Effector CD8-positive, alpha-beta T cell (primary cell): ENCODE measurements at regions not wholly inside any gene's neighbourhood (a gene's known extent, or its start where the extent isn't known, plus 50 kb on each side); places are given as distances from the start of the nearest gene placed in this dataset.

ENCODE experiments used
- DNase-seq: peaks from one replicate; lab custom pipeline; 2025; lab: John Stamatoyannopoulos, UW

DNA sequence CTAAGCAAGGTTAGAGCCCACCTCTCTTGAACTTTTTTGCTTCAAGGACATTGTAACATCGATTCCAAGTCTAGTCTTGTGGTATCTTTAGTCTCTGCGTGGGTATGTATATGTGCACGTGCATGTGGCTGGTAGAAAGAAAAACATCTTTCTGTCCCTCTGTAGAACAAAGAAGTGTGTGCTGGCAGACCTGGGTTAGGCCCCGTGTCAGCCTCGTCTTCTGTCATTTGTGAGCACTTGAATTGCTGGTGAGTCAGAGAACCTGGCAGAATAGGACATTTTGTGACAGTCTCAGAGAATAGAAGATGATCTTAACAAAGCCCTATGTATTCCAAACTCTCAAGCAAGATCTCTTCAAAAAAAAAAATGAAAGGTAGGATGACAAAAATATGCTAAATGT is 102.2 kb upstream of the ATP10A start:
- DNase-seq, result no peak

DNA sequence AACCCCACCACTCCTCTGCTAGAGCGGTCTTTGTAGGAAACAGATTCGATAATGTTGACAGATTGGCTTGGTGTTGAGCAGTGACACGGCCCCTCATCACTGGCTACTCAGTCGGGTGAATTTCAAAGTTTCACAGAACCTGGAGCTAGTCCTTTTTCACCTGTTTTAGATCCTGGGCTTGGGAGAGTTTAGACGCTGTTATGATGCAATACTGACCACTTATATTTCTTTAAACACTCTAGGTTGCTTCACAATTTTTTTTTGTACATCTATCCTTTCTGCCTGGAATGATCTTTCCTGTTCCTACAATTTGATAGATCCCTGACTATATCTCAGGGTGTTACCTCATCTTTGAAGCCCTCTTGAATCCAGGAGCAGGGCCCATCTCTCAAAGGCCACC is 97.1 kb upstream of the ATP10A start:
- DNase-seq, result no peak

DNA sequence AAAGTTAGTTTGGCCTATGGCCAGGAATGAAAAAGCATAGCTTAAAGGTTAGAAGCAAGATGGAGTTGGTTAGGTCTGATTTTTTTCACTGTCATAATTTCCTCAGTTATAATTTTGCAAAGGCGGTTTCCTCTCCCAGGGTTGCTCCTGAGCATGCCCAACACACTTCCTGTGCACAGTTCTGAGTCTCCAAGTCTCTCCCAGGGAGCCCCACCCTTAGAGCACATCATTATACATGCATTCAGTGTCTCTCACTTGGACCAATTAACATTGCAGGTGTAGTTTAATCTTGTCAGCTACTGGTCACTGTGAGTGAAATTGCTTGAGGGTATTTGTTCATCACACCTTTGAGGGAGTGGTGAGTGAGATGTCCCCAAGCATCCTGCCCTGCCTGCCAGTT is 96.0 kb upstream of the ATP10A start:
- no peak for DNase-seq

DNA sequence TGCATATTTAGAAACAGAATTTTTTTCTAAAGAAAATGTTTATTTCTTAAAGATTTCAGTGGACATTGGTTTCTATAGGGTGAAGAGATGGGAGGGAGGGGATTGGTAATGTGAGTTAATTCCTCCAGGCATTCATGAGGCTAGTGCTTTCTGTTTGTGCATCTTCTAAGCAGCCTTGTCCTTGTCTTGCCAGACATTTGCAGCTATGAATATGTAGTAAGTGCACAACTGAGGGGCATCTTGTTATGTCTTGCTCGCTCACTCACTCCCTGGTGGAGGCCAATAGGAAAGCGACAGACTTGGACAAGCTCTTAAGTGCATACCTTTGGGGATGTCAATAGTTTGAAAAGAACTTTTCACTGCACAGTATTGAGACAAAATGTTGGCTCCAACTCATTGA is 92.5 kb upstream of the ATP10A start:
- DNase-seq, result no peak

DNA sequence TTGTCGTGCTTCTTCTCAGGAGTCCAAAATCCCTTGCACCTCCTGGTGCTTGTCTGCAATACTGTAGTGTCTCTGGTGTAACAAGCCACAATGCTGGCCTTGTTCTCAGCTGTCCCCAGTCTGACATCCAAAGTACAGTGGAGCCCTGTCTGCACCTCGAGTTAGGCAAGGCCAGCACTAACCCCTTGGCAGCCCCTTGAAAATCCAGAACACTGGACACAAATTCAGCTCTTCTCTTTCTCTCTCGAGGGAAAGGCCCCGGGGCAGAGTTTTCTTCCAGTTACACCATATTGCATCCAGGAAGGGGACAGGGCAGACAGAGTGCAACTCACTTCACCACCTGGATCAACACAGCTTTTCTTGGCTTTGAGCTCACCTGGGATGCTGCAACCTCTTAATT is 91.3 kb upstream of the ATP10A start:
- no peak for DNase-seq

DNA sequence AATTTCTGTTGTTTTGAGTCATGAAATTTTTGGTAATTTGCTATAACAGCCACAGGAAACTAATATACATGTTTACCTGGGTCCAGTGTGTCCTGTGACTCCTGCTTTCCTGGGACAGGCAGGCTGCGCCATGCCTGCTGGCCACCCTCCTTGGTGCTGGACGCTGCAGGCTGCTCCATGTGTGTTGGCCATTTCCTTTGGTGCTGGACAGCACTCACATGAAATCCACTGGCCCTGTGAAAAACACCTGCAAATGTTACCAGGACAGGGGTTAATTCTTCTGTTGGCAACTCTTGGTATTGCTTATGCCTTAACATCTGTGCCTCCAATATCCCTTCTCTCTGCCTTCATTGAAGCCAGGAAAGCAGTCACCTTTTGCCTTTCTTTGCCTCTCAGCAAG is 86.9 kb upstream of the ATP10A start:
- DNase-seq, result no peak

DNA sequence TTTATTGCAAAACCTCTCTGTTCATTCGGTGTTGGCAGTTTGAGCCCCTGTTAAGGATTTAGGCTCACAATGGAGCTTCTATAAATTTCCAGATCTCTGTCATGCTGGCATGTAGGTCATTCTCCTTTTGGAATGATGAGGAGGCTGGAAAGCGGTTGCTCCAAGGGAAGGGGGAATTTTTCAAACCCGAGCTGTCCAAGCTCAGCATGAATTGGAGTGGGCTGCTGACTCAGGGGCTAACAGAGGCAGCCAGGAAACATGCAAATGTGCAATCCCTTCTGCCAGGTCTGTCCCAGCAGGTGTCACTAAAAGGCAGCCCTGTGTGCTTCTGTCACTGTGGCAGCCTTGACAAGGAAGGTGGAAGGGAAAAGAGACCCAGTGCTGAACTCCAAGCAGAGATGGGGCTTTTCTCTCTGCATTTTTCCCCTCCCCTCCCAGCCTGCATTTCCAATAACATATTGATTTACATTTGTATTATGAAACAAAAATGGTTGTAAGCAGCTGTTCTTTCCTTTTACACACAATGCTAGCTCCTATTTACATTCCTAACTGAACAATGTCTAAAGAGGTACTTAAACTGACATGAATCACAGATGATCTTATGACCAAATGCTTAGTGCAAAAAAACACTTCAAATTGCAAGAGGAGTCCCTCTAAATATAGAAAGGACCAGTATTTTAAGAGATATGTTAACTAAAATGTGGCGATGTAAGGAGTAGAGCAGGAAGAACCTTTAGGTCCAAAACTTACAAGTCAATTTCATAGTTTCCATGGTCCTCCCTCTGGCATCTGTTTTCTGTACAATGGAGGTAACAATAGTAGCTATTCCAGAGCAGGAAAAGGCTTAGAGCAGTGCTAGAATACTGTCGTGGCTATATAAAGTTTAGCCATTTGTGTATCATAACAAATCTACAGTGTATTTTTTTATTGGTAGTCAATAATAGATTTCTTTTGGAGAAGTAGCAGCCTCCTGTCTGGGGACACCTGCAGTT is 84.5 kb upstream of the ATP10A start:
- DNase-seq, result no peak

DNA sequence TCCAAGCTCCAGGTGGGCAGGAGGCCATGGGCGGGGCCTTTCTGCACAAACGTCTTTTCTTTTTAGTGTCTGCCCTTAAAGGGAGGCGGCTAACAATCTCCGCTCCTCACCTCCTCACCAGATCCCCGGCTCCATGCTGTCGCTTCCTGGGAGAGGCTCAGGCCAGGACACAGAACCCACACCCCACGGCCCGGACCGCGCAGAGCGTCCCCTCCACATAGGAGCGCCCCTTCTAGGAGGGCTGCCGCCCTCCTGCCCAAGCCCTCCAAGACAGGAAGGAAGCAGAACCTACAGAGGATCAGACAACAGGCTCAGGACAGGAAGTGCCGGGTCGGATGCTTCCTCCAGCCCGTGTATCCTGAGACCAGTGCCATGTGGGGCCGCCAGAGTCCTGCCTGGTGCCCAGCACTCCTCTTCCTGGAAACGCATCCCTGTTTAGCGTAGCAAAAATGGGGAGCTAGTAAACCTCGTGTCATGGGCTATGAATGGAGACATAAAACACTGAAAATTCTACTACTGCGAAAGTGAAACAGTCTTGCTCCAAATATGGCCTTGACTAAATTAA is 83.2 kb upstream of the ATP10A start:
- no peak for DNase-seq

DNA sequence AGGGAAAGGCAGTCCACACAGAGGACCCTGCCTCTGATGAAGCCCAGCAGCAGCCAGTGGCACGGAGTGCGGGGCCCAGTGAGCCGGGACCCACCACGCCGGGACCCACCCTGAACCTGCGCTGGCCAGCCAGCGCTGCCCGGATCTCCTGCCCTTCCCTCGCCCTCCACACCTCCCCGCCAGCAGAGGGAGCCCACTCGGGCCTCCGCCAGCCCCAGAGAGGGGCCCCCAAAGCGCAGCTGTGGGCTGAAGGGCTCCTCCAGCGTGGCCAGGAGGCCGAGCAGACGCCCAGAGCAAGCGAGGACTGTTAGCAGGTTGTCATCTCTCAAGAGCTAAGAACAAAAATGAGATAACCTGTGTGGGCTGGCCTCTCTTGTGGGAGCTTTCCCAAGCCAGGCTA is 81.3 kb upstream of the ATP10A start:
- no peak for DNase-seq

DNA sequence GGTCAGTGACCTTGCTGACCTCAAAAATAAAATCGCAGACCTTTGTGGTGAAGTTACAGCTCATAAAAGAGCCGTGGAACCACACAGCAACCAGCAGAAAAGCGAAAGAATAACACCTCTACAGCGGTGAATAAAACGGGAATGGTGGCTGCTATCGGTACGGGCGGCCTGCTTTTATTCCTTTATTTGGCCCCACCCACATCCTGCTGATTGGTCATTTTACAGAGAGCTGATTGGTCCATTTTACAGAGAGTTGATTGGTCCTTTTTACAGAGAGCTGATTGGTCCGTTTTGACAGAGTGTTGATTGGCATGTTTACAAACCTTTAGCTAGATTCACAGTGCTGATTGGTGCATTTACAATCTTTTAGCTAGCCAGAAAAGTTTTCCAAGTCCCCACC is 80.7 kb upstream of the ATP10A start:
- no peak for DNase-seq

DNA sequence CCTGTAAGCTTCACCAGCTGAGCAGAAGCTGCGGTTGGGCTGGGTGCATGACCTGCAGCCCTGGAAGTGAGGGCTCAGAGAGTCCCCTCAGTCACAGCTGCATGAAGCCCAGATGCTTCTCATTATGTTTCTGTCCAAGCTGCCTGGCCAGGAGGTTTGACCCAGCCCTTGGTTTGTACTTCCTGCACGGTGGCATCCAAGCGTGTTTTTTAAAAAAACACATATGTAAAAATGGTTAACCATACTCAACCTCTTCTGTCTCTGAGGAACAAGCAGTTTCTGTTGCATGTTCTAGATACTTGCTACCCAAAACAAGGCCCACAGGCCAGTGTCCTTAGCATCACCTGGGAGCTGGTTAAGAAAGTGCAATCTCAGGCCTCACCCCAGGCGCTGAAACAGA is 76.0 kb upstream of the ATP10A start:
- DNase-seq, result no peak

DNA sequence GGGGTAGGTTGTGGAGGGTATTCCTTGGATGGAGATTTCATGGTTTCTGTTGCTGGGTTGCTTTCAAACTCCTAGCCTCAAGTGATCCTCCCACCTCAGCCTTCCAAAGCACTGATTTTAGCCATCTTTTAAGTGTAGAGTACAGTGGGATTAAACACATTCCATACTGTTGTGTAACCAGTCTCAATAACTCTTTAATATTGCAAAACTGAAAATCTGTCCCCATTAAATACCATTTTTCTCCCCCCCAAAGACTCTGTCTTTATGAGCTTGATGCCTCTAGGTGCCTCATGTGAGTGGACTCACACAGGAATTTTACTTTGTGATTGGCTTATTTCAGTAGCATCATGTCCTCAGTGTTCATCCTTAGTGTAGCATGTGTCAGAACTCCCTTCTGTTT is 74.7 kb upstream of the ATP10A start:
- no peak for DNase-seq

DNA sequence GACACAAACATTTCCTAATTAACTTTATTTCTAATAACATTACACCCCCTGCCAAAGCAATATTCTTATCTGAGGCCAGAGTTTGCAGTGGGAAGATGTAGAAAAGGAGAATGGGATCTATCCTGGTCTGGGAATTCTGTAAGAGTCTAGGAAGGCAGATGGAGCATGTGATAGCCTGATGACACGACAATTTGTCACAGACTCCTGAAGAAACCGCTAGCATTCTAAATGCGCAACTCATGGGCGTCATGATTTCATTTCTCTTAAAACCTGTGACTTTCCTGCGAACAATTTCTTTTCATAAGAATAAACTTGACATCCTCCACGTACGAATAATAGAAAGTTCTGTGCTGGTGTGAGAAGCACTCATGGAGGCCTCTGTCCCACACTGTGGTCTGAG is 72.9 kb upstream of the ATP10A start:
- no peak for DNase-seq

DNA sequence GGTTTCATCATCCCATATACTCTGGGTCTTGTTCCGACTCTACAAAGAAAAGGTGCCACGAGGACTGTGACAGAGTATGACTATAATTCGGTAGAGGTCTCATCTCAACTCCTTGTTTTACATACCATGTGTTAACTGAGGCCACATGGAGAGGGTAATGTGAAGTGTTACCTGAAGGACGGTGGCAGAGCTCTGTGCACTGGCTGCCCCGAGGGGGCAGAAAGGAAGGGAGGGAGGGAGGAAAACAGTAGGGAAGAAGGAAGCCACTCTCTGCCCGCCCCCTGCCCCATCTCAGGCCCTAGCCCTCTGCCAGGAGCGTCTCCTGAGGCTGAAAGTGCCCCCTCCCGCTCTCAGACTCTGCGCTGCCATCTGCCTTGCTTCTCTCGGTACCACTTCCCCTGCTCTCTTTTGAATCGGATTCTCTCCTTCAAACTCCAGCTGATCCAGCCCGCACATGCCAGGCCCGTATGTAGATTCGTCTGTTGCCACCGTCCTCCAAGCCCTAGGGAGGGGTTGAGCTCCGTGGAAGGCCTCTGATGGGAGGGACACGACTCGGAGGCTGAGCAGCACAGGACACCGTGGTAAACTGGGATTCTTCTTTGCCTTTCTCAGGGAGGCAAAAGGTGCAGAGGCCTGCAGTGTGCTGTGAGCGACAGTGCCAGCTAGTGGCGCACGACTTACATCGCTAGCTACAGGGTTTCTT is 70.5 kb upstream of the ATP10A start:
- peak; percentile 33 for DNase-seq

DNA sequence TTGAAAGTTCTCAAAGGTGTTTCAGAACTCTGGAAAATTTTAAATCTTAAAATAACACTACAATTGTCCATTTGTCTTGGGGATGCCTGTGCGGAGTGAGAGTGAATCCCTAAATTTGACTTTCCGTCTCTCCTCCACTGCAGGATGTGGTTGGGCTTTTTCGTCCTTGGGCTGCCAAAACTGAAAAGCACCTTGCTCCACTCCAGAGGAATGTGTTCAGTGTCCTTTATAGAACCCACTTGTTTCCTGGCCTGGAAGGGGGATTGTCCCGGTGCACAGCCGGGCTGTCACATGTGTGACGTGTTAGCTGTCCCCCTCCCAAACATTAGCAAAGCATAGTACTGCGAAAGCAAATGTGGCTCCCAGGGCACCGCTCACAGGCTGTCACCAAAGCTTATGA is 69.6 kb upstream of the ATP10A start:
- DNase-seq, result no peak

DNA sequence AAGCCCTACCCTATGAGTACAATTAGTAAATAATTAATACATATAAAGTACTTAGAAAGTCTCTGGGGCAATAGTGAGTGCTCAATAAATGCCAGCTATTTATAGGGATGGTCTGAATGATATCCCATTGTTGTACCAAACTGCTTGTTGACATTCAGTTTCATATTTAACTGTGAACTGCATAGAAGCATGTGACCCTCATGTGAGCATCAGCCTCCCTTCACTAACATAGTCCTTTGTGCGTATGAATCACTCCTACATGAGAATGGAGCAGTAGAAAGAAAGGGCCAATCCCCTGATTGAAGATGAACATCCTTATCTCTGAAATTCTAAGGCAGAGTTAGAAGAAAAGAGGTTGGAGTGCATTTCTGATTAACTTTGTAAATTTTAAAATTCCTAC is 68.7 kb upstream of the ATP10A start:
- no peak for DNase-seq

DNA sequence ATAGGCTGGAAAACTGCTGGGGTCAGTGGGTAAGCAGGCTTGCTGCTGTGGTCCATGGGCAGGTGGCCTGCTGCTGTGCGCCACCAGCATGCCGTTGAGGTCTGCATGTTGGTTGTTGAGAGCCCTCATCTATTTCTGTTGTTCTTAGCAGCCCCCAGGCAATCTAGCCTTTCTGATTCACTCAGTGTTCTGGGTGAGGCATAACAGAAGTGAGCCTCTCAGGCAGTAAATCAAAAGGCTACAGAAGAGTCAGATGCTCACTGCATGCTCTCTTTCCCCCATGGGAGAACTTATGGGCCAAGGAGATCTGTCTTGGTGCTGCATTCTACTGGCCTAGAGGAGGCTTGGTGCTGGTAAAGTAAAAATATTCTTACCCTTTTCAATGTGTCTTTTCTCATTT is 67.8 kb upstream of the ATP10A start:
- no peak for DNase-seq
